ENCODE measurements at regions not wholly inside any gene's neighbourhood (a gene's known extent, or its start where the extent isn't known, plus 50 kb on each side); places are given as distances from the start of the nearest gene placed in this dataset.

GRCh38 chr22:25351631-25352293 is 132.3 kb downstream of the CRYBB2 start:
- no peak for DNase-seq

- DNase-seq: no peak
These were observed 132.8 kb downstream of the CRYBB2 start for GRCh38 chr22:25352294-25352680.

DNA sequence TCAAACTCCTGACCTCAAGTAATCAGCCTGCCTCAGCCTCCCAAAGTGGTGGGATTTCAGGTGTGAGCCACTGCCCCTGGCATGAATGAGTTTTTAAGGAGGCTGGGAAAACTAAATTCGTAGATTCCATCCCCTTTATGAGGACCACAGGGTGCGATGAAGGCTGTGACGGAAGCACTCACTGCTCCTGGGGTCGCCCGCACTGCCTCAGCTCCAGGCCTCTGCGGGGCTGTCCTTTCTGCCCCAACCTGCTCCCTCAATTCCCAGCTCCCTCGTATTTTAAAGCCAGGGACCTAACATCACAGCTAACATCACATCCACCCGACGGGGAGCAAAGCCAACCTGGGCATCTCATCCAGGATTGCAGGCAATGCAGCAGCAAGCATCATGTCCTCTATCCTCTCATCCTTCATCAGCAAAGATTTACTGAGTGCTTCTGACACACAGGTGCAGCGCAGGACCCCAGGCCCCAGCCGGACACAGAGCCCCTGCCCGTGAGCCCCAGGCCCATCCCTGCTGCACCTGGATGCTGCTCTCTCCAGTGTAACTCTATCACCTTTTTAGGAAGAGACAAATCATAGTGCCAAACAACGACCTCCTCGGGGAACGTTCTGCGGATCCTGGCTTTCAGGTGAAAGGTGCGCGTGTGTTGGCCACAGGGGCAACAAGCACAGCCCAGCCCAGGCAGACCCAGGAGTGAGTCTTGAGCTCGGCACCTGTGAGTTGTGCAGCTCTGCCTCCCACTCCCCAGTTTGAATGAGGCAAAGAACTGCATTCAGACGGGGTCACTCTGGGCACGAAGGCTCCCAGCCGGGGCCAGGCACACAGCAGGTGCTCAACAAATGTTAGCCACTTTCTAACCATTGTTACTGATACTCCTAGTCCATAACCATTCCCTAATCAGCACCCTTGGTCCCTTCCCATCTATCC is 134.3 kb downstream of the CRYBB2 start:
- DNase-seq: no peak

- DNase-seq: no peak
These were observed 135.0 kb downstream of the CRYBB2 start for GRCh38 chr22:25354456-25354855.

GRCh38 chr22:25357132-25357455 is 137.7 kb downstream of the CRYBB2 start:
- no peak for DNase-seq

DNA sequence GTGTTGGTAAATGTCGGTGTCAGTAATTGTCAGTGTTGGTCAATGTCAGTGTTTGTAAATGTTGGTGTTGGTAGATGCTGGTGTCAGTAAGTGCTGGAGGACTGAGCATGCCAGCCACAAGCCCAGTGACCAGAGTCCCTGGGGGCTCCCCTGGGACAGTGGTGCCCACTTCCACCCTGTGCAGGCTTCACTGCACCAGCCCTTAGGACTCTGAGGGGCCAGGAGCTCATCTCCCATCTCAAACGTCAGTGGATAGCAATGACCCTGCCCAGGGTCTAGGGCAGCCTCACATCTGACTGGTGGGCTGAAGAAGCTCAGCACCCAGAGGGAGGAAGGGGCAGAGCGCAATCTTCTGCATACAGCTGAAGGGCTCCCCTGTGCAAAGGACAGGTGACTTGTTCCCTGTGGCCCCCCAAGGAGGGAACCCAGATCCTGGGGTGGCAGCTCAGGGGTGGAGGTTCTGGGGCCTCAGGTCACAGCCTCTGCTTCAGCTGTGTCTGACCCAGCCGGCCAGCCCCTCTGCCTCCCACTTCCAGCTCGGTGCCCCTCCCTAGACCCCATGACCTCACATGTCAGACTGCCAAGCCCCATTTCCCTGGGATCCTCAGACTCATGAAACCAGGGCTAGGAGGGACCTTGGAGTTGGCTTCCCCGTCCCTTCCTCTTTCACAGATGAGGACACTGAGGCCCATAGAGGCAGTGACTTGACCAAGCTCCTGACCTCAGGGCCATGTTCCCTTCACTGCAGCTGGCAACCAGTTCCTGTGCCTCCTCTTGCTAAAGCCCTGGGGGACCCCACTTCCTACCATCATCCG is 138.4 kb downstream of the CRYBB2 start:
- no peak for DNase-seq

- no peak for DNase-seq
These were observed 139.2 kb downstream of the CRYBB2 start for GRCh38 chr22:25358421-25359170.

DNA sequence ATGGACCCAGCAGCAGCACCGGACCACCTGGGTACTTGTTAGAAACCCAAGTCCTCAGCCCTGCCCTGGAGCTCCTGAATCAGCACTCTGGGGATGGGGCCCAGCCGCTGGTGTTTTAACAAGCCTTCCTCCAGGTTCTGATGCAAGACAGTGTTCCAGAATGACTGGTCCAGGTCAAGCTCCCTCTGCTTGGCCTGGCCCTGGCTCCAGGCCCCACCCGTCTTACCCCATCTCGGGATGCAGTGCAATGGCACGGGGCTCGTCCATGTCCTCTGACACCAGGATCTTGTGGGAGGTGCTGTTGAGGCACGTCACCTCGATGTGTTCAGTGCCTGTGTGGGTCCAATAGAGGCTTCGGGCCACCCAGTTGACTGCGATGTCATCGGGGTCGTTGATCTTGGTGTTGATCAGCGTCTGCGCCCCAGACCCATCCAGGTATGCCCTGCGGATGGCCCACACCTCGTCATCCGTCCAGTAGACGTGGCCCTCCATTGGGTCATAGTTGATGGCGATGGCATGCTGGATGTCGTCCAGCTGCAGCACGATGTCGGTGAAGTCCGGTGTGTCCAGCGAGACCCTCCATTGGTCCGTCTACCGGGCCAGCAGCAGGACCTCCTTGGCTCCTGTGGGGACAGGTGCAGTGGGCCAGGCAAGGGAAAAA is 140.3 kb downstream of the CRYBB2 start:
- no peak for DNase-seq

DNA sequence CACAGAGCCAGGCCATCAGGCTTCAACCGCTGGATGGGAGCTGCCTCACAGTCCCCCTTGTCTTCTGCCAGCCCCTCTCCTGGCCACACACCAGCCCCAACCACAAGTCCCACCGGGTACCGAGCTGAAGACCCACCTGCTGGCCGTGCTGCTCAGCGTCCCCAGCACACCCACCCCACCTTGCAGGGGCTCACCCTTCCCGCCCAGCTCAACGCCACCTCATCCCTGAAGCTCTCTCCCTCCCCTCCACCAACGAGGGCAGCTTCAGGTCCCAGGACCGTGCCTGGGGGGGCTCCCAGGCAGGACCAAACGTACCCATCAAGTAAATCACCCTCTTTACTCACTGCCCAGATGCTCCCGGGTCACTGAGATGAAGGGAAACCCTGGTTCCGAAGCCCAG is 141.0 kb downstream of the CRYBB2 start:
- no peak for DNase-seq

DNA sequence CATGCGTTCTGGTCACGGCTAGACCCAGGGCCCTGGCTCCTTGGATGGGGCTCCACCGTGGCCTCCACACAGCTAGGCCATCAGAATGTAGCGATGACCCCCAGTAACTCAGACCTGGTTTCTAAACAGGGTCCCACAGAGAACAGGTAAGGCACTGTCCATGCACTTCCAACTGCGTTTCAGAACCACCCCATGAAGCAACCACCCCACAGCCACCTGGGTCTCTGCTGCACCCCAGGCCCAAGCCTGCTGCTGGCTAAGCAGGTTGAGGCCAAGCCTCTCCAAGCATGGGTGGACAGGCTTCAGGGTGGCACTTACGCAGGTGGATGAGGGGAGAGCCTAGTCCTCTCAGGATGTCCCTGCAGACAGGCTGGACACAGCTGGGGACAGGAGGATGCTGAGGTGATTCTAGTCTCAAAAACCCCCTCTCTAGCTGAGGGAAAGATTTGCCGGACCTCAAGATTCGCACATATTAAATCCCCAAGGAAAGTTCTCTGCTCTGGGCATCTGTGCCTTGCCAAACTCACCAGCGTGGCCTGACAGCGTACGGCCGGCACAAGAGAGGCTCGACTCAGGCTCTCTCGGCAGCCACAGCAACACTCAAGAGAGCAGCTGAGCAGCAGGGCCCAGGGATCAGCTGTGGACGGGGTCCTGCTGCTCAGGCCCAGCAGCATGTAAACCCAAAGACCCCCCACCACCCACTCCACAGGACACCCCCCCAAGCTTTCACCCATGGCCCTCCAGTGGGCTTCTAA is 141.6 kb downstream of the CRYBB2 start:
- DNase-seq: no peak

GRCh38 chr22:25361899-25362214 is 142.4 kb downstream of the CRYBB2 start:
- no peak for DNase-seq

DNA sequence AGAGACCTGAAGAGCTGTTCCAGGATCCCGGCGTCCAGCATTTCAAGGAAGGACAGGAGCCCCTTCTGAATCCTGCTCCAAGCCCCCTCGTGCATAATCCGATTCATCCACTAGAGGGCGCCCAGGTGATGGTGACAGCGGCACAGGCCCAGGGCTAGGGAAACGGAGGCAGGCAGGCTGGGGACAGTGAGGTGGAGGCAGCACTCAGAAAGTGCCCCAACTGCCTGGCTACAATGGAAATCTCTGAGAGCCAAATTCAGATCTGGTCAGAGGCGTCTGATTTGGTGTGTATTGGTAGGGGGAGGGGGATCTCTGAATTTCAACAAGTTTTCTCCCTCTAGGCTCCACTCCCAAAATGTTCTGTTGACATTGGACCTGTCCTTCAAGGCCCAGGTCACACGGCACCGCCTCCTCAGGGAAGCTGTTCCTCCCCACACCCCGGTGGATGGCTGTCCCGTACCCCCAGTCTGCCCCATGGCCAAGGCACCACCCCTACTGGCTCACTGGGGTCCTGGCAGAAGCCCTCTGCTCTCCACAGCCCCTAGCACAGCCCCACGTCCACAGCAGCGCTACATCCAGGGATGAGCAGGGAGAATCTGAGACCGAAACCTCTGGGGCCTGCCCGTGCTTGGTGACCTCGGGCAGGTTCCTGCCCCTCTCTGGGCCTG is 142.9 kb downstream of the CRYBB2 start:
- peak; percentile 38 for DNase-seq

DNA sequence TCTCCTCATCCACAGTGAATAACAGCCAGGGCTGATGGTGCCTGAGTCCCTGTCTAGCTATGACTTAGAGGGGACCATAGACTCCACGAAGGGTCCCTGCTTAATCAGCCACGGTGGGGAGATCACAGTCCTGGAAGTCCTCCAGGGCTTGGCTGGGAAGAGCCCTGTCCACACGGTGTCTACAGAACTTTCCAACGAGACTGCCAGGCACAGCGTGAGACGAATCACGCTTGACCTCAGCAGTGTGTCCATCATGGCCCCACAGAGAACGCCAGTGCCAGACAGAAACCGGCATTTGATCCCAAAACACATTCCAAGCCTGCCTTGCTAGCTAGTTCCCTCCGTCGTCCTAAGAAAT is 143.4 kb downstream of the CRYBB2 start:
- no peak for DNase-seq

GRCh38 chr22:25363474-25363873 is 144.0 kb downstream of the CRYBB2 start:
- DNase-seq: no peak

DNA sequence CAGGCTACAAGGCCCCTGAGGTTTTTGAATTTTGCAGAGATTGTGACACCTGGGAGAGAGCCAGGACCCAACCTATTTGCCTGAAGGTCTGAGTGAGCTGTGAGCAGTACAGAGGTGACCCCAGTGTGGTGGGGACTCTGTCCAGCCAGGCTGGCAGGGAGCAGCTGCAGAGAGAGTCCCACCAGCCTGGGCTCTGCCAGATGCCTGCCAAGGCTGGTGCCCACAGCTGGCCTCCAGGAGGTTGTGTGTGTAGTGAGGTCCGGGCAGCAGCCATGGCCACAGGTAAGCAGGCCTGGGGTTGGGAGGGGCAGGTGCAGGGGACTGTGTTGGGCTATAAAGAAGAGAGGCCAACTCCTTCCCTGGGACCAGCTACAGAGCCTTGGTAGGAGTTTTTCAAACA is 144.8 kb downstream of the CRYBB2 start:
- DNase-seq: no peak

- no peak for DNase-seq
These were observed 145.3 kb downstream of the CRYBB2 start for GRCh38 chr22:25364736-25365241.

DNA sequence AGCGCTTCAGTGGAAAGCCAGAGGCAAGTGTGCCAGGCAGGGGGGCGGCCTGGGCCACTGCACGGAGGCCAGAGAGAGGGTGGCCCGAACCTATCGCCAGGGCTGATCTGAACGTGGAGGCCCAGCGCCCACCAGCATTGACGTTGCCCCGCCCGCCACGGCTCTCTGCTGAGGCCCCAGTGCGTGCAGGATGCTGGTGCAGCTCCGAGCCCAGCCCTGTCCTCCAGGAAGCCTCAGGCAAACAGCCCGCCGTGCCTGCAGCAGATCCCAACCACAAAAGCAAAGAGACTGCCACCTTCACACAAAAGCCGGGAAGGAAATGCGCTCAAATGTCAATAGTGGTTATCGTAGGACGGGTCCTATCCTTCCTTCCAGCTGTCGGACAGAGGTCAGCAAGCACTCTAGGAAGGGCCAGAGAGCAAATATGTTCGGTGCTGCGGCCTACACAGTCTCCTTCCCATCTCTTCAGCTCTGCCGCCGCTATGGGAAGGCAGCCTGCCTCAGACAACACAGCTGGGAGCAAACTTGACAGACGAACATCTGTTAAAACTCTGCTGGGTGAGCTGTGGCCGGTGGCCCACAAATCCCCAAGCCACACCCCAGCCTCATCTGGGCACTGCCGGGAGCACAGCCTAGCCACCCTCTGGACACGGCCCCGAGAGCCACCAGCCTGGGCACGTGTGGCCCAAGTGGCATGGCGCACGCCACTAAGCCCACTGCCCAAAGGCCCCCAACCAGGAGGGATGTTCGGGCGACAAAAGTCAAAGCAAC is 146.2 kb downstream of the CRYBB2 start:
- no peak for DNase-seq

- no peak for DNase-seq
These were observed 147.0 kb downstream of the CRYBB2 start for GRCh38 chr22:25366408-25366807.

DNA sequence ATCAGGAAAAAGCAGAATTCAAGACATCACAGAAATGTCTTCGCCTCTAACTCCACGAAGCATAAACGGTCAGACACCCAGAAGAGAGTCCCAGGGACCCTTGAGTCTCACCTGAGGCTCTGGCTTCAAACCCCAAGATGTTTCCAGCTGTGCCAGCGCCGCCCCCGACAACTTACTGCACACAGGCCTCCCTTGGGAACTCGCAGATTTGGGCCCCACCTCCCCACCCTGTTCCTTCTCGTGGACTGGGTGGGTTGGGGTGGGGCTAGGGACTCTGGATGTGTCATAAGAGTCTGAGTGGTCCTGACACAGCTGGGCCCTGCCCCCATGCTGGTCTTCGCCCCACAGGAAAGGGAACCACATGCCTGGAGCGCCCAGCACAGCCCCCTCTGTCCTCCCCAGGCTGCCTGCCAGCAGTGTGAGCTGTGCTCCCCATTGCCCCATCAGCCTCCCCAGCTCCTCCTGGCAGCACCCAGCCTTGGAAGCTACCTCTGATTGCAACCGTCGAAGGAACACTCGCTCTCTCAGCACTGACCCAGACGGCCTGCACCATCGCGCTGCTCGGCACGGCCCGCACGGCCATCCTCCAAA is 147.5 kb downstream of the CRYBB2 start:
- peak; percentile 6 for DNase-seq

DNA sequence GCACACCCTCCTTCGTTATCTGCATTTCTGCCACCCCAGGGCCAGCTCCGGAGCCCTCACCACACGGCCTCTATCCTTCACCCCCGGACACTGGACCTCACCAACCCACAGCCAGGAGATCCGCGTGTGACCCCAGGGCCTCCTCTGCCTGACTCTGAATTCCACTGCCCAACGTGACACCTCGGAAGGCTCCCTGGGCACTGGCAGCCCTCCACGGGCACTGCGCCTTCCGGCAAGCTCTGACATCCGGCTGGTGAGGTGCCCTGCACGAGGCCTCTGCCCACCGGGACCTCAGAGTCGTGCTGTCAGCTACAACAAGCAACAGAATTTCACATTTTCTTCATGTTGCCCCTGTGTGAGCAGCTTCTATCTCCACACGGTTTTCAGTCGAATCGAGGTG is 148.3 kb downstream of the CRYBB2 start:
- no peak for DNase-seq
